22Rv1 (cell line): ENCODE measurements at regions not wholly inside any gene's neighbourhood (a gene's known extent, or its start where the extent isn't known, plus 50 kb on each side); places are given as distances from the start of the nearest gene placed in this dataset.

Source experiments
- ZFX ChIP-seq: fragments of 450-650 bp; IDR thresholded peaks from 2 replicates; pipeline ENCODE4 v1.6.1; 2017; ENCODE audit warnings: antibody characterized with exemption, borderline replicate concordance
- TF ChIP-seq, protein P1 (sequence below): fragments of 450-650 bp; IDR thresholded peaks from 2 replicates; pipeline ENCODE4 v1.5.1; 2017; ENCODE audit warnings: mild to moderate bottlenecking

DNA sequence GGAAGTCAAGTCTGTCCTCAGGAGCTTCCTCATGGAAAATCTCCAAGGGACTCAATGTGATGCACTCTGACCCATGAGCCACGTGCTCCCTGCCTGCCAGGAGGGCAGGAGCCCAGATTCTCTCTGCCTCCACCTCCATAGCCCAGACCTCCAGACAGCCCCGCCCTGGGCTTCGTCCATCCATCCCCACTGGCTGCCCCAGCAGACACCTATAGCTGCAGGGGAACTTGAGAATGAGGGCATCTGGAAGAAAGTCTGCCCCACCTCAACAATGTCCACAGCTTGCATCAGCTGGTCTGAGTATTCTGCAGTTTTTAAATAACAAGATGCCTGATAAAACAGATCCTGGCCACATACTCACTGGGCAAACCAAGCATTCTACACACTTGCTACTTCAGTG, 418.8 kb upstream of the SMIM21 start:
- TF ChIP-seq, protein P1, sequence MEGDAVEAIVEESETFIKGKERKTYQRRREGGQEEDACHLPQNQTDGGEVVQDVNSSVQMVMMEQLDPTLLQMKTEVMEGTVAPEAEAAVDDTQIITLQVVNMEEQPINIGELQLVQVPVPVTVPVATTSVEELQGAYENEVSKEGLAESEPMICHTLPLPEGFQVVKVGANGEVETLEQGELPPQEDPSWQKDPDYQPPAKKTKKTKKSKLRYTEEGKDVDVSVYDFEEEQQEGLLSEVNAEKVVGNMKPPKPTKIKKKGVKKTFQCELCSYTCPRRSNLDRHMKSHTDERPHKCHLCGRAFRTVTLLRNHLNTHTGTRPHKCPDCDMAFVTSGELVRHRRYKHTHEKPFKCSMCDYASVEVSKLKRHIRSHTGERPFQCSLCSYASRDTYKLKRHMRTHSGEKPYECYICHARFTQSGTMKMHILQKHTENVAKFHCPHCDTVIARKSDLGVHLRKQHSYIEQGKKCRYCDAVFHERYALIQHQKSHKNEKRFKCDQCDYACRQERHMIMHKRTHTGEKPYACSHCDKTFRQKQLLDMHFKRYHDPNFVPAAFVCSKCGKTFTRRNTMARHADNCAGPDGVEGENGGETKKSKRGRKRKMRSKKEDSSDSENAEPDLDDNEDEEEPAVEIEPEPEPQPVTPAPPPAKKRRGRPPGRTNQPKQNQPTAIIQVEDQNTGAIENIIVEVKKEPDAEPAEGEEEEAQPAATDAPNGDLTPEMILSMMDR, result no peak
- TF ChIP-seq ZFX, result no peak
